ENCODE measurements at regions not wholly inside any gene's neighbourhood (a gene's known extent, or its start where the extent isn't known, plus 50 kb on each side); places are given as distances from the start of the nearest gene placed in this dataset.
"Not testable (repeated sequence)": the region's sequence is repeated elsewhere in the genome, so short reads cannot be mapped to it uniquely, and the experiment has no call there.

DNA sequence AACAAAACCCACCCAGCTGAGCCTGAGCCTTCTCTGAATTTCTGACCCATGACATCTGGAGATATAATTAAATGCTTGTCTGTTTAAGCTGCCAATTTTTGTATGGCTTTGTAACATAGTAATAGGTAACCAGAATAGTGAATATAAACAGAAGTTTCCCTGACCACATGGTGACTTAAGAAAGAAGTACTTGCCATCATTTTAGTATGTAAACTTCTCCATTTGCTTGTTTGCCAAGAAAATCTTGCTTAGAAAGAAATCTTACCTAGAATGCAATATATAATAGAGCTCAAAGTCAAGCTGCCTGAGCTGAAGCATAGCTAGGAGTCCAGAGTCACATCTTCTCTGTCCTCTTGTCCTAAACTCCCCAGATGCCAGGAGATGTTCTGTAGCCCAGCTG lies 117.0 kb downstream of the PCSK1 start:
- Histone ChIP-seq H3K4me2 (no peak overlapping the region; a peak in 1 of 22 replicates), H3K4me3 (no peak overlapping the region), H3K9me3 (replicated peaks in 1 of 11) (peaks cover 0 to 4% (median 3%) of the 10 kb centered on the region in 11 experiments; a peak in 10 of 22 replicates), H3K9ac (no peak overlapping the region), H3K36me3 (no peaks in the 10 kb centered on the region), H4K20me1 (no peaks in the 10 kb centered on the region), H3K4me1 (peaks cover 0 to 4% (median 0%) of the 10 kb centered on the region in 10 experiments; a peak in 1 of 20 replicates), H3K27ac (no peak overlapping the region), H3K27me3 (no peaks in the 10 kb centered on the region)
- TF ChIP-seq Cebpa-rat (IDR thresholded peaks at IDR 0.05), result no peak

- Histone ChIP-seq H3K36me3 (no peaks in the 10 kb centered on the region), H3K9me3 (replicated peaks in 1 of 11) (peaks cover 0 to 10% (median 7%) of the 10 kb centered on the region in 11 experiments; a peak in 10 of 22 replicates), H3K4me3 (no peak overlapping the region), H3K27ac (no peak overlapping the region), H3K4me2 (no peak overlapping the region; a peak in 1 of 22 replicates), H3K9ac (no peak overlapping the region), H3K4me1 (peaks cover 0 to 4% (median 0%) of the 10 kb centered on the region in 10 experiments; a peak in 1 of 20 replicates), H4K20me1 (no peaks in the 10 kb centered on the region), H3K27me3 (no peaks in the 10 kb centered on the region)
- no peak for TF ChIP-seq Cebpa-rat (IDR thresholded peaks at IDR 0.05)
Observed at GRCh38 chr5:96315431-96315830, 117.6 kb downstream of the PCSK1 start.

DNA sequence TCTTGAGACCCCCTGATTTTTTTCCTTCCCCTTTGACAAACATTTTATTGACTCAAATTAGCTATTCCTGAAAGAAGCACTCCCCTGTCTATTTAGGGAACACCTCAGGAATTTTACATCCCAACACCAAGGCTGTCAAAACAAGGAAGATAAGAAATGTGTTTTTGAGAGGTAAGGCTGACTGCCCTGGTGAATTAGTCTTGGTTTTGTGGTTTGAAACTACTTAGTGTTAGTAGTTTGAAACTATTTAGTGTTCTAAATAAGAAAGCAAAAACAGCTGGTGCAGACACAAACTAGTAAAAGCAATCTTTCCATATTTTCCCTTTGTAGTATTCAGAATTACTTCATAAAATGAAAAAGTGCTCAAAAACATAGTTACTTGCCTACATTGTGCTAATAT lies 120.7 kb downstream of the PCSK1 start:
- Histone ChIP-seq H3K27me3 (no peaks in the 10 kb centered on the region), H3K9ac (no peak overlapping the region), H3K27ac (no peak overlapping the region), H3K4me2 (no peak overlapping the region), H3K9me3 (replicated peaks in 1 of 11) (peaks cover 0 to 26% (median 11%) of the 10 kb centered on the region in 11 experiments; a peak in 11 of 22 replicates), H4K20me1 (no peaks in the 10 kb centered on the region), H3K4me1 (peaks cover 0 to 4% (median 0%) of the 10 kb centered on the region in 10 experiments; a peak in 1 of 20 replicates), H3K4me3 (no peak overlapping the region), H3K36me3 (no peaks in the 10 kb centered on the region)
- no peak for TF ChIP-seq Cebpa-rat (IDR thresholded peaks at IDR 0.05)

DNA sequence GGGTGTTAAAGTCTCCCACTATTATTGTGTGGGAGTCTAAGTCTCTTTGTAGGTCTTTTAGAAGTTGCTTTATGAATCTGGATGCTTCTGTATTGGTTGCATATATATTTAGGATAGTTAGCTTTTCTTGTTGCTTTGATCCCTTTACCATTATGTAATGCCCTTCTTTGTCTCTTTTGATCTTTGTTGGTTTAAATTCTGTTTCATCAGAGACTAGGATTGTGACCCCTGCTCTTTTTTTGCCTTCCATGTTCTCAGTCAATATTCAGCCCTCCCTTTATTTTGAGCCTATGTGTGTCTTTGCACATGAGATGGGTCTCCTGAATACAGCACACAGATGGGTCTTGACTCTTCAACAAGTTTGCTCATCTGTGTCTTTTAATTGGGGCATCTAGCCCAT lies 126.0 kb downstream of the PCSK1 start:
- not testable (repeated sequence) for H4K20me1 ChIP-seq, H3K4me2 ChIP-seq, H3K36me3 ChIP-seq, H3K27ac ChIP-seq, H3K9ac ChIP-seq, H3K4me1 ChIP-seq, H3K27me3 ChIP-seq, H3K4me3 ChIP-seq
- H3K9me3 ChIP-seq (replicated peaks in 1 of 11), result peaks cover 0 to 63% (median 27%) of the 10 kb centered on the region in 11 experiments; a peak in 18 of 22 replicates

- Histone ChIP-seq H3K9me3 (replicated peaks in 1 of 11) (peaks cover 4 to 45% (median 26%) of the 10 kb centered on the region in 11 experiments; a peak in 20 of 22 replicates), H3K4me1 (peaks cover 0 to 11% (median 0%) of the 10 kb centered on the region in 10 experiments; a peak in 8 of 20 replicates), H3K4me3 (no peak overlapping the region), H3K27ac (no peak overlapping the region), H3K27me3 (no peaks in the 10 kb centered on the region), H3K36me3 (no peaks in the 10 kb centered on the region), H4K20me1 (no peaks in the 10 kb centered on the region), H3K4me2 (no peak overlapping the region), H3K9ac (no peak overlapping the region)
- no peak for TF ChIP-seq Cebpa-rat (IDR thresholded peaks at IDR 0.05)
Observed at GRCh38 chr5:96302174-96302738, 130.8 kb downstream of the PCSK1 start.

DNA sequence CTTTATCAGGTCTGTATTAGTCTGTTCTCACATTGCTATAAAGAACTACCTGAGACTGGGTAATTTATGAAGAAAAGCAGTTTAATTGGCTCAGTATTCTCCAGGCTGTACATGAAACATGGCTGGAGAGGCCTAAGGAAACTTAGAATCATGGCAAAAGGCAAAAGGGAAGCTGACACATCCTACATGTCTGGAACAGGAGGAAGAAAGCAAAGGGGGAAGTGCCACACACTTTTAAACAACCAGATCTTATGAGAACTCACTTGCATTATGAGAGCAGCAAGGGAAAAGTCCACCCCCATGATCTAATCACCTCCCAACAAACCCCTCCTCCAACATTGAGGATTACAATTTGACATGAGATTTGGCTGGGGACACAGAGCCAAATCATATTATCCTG lies 132.1 kb downstream of the PCSK1 start:
- Histone ChIP-seq H3K27ac (peak overlapping the region in 1 of 11 experiments; percentile 35; a peak in 1 of 22 replicates), H3K9ac (no peak overlapping the region), H3K4me3 (no peak overlapping the region), H3K4me2 (peak overlapping the region in 4 of 11 experiments; percentile 26 to 53 (median 32); a peak in 6 of 22 replicates), H4K20me1 (no peaks in the 10 kb centered on the region), H3K4me1 (peaks cover 0 to 11% (median 0%) of the 10 kb centered on the region in 10 experiments; a peak in 8 of 20 replicates), H3K27me3 (no peaks in the 10 kb centered on the region), H3K36me3 (no peaks in the 10 kb centered on the region), H3K9me3 (replicated peaks in 1 of 11) (peaks cover 4 to 40% (median 24%) of the 10 kb centered on the region in 11 experiments; a peak in 20 of 22 replicates)
- TF ChIP-seq Cebpa-rat (IDR thresholded peaks at IDR 0.05), result no peak

DNA sequence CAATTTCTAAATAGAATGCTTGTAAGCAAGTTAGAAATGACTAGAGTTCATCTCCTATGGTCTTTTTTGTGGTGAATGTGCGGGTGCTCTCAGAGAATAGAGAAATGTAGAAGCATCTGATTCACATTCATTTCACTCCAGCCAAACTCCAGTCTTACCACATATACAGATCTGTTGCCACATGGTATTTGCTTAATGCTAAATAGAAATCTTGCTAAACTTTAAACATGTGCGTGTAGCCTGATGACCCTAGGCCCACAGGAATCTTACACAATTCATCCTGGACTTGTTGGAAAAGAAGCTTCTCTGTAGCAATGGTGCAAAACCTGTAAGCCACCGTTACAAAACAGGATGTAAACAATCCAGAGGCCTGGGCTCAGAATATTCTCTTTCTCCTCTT lies 135.2 kb downstream of the PCSK1 start:
- H3K9ac ChIP-seq, result no peak overlapping the region
- H3K4me2 ChIP-seq, result no peak overlapping the region

GRCh38 chr5:96297290-96297689 lies 135.8 kb downstream of the PCSK1 start:
- Histone ChIP-seq H3K4me3 (no peak overlapping the region), H3K9ac (no peak overlapping the region), H3K4me1 (peaks cover 0 to 11% (median 0%) of the 10 kb centered on the region in 10 experiments; a peak in 8 of 20 replicates), H3K27me3 (no peaks in the 10 kb centered on the region), H4K20me1 (no peaks in the 10 kb centered on the region), H3K4me2 (no peak overlapping the region), H3K9me3 (replicated peaks in 1 of 11) (peaks cover 0 to 17% (median 10%) of the 10 kb centered on the region in 11 experiments; a peak in 16 of 22 replicates), H3K36me3 (no peaks in the 10 kb centered on the region), H3K27ac (no peak overlapping the region)
- TF ChIP-seq Cebpa-rat (IDR thresholded peaks at IDR 0.05), result no peak

More for the DNA sequence above, 135.2 kb downstream of the PCSK1 start:
- H3K27me3 ChIP-seq, result no peaks in the 10 kb centered on the region
- no peak overlapping the region for H3K4me3 ChIP-seq
- peaks cover 0 to 11% (median 0%) of the 10 kb centered on the region in 10 experiments; a peak in 8 of 20 replicates for H3K4me1 ChIP-seq
- TF ChIP-seq Cebpa-rat (IDR thresholded peaks at IDR 0.05), result no peak
- peaks cover 0 to 22% (median 15%) of the 10 kb centered on the region in 11 experiments; a peak in 17 of 22 replicates for H3K9me3 ChIP-seq (replicated peaks in 1 of 11)
- H4K20me1 ChIP-seq, result no peaks in the 10 kb centered on the region
- no peak overlapping the region for H3K27ac ChIP-seq
- no peaks in the 10 kb centered on the region for H3K36me3 ChIP-seq

DNA sequence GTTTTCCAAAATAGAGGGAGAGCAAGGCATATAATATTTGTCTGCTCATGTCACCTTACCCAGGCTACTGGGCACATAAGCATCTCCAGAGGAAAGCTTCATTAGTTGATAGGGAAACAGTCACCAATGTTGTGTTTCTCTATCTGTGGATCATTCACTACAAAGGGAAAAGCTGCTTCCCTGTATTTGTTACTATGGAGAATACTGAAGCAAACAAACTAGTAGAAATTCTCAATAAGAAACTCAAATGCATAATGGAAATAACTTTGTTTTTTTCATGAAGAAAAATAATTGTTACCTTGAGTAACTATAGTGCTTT lies 138.2 kb downstream of the PCSK1 start:
- Histone ChIP-seq H3K4me1 (no peaks in the 10 kb centered on the region), H3K27ac (no peak overlapping the region), H4K20me1 (no peaks in the 10 kb centered on the region)

More for the DNA sequence above, 138.2 kb downstream of the PCSK1 start:
- Histone ChIP-seq H3K4me3 (no peak overlapping the region), H3K27me3 (no peaks in the 10 kb centered on the region), H3K4me2 (no peak overlapping the region), H3K9ac (no peak overlapping the region), H3K9me3 (replicated peaks in 1 of 11) (peaks cover 0 to 15% (median 0%) of the 10 kb centered on the region in 11 experiments; a peak in 3 of 22 replicates), H3K36me3 (no peaks in the 10 kb centered on the region)
- no peak for TF ChIP-seq Cebpa-rat (IDR thresholded peaks at IDR 0.05)
